ENCODE measurements at regions not wholly inside any gene's neighbourhood (a gene's known extent, or its start where the extent isn't known, plus 50 kb on each side); places are given as distances from the start of the nearest gene placed in this dataset.

DNA sequence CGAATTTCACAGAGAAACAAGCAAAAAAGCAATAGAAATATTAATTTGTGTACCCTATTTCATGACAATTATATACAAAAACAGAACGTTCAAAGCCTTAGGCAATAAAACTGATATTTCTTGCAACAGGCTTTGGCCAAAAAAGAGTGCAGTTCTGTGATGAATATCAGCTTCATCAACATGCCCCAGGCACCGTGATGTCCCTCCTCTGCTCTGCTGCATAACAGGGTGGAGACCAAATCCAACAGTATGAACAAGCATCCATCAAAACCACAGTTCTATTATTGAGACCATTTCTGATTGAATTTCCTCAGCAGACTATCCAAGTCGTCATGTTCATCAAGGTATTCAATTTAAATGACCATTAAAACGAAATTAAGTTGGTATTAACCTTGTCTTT, 722.6 kb upstream of the NRSN1 start:
- H3K27me3 ChIP-seq (ENCODE audit: control insufficient read depth, low read length): no peaks in the 10 kb centered on the region
- no peaks in the 10 kb centered on the region for H3K36me3 ChIP-seq (ENCODE audit: control insufficient read depth, low read length)
- TF ChIP-seq, protein P1, sequence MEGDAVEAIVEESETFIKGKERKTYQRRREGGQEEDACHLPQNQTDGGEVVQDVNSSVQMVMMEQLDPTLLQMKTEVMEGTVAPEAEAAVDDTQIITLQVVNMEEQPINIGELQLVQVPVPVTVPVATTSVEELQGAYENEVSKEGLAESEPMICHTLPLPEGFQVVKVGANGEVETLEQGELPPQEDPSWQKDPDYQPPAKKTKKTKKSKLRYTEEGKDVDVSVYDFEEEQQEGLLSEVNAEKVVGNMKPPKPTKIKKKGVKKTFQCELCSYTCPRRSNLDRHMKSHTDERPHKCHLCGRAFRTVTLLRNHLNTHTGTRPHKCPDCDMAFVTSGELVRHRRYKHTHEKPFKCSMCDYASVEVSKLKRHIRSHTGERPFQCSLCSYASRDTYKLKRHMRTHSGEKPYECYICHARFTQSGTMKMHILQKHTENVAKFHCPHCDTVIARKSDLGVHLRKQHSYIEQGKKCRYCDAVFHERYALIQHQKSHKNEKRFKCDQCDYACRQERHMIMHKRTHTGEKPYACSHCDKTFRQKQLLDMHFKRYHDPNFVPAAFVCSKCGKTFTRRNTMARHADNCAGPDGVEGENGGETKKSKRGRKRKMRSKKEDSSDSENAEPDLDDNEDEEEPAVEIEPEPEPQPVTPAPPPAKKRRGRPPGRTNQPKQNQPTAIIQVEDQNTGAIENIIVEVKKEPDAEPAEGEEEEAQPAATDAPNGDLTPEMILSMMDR (IDR thresholded peaks at IDR 0.05; ENCODE audit: low read depth, low read length, poor library complexity, severe bottlenecking): no peak
- no peak for TF ChIP-seq EZH2phosphoT487 (IDR thresholded peaks at IDR 0.05; ENCODE audit: borderline replicate concordance, low read length)
- H3K9me3 ChIP-seq (ENCODE audit: control insufficient read depth, insufficient read depth, low read length): 0 out of 2 replicates have a peak, but pooled peaks cover 3% of the 10 kb centered on the region
- no peak overlapping the region for H3K4me2 ChIP-seq (ENCODE audit: low read length)
- no peak overlapping the region for H3K4me3 ChIP-seq (ENCODE audit: low read length)
- H3K4me1 ChIP-seq (ENCODE audit: control insufficient read depth, low read length): no peaks in the 10 kb centered on the region
- no peaks in the 10 kb centered on the region for H3K79me2 ChIP-seq (ENCODE audit: control insufficient read depth, low read length)
- no peak overlapping the region for H3K27ac ChIP-seq (ENCODE audit: low read depth, low read length)
- H3F3A ChIP-seq (ENCODE audit: control insufficient read depth, insufficient read depth): no peaks in the 10 kb centered on the region
- H4K20me1 ChIP-seq (ENCODE audit: control insufficient read depth, insufficient read depth, low read depth, low read length): no peaks in the 10 kb centered on the region
- H3K9me2 ChIP-seq (replicated peaks; ENCODE audit: control insufficient read depth, low read length): no peaks in the 10 kb centered on the region

DNA sequence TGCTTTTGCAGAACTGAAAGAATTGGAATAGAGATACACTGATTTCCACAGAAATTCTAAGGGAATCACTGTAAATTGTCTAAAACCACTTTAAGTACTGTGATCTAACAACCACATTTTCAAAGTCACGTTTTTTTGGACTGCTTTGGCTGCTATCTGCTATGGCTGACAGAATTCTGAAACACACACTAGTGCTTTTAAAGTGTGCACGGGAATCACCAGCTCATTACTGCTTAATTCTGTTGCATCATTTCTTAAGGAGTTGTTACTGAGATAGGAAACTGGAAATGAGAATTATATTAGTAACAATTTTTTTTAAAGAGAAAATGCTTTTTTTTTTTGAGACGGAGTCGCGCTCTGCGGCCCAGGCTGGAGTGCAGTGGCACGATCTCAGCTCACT, 716.5 kb upstream of the NRSN1 start:
- Histone ChIP-seq H4K20me1 (ENCODE audit: control insufficient read depth, insufficient read depth, low read depth, low read length) (no peaks in the 10 kb centered on the region), H3K9me2 (replicated peaks; ENCODE audit: control insufficient read depth, low read length) (no peaks in the 10 kb centered on the region), H3K79me2 (ENCODE audit: control insufficient read depth, low read length) (no peaks in the 10 kb centered on the region), H3K27me3 (ENCODE audit: control insufficient read depth, low read length) (no peaks in the 10 kb centered on the region), H3K36me3 (ENCODE audit: control insufficient read depth, low read length) (no peaks in the 10 kb centered on the region), H3F3A (ENCODE audit: control insufficient read depth, insufficient read depth) (no peaks in the 10 kb centered on the region), H3K27ac (ENCODE audit: low read depth, low read length) (no peak overlapping the region), H3K4me1 (ENCODE audit: control insufficient read depth, low read length) (no peaks in the 10 kb centered on the region), H3K9me3 (ENCODE audit: control insufficient read depth, insufficient read depth, low read length) (no peaks in the 10 kb centered on the region), H3K4me2 (ENCODE audit: low read length) (no peak overlapping the region), H3K4me3 (ENCODE audit: low read length) (no peak overlapping the region)
- TF ChIP-seq EZH2phosphoT487 (IDR thresholded peaks at IDR 0.05; ENCODE audit: borderline replicate concordance, low read length): no peak
- TF ChIP-seq, protein P1 (IDR thresholded peaks at IDR 0.05; ENCODE audit: low read depth, low read length, poor library complexity, severe bottlenecking): no peak

DNA sequence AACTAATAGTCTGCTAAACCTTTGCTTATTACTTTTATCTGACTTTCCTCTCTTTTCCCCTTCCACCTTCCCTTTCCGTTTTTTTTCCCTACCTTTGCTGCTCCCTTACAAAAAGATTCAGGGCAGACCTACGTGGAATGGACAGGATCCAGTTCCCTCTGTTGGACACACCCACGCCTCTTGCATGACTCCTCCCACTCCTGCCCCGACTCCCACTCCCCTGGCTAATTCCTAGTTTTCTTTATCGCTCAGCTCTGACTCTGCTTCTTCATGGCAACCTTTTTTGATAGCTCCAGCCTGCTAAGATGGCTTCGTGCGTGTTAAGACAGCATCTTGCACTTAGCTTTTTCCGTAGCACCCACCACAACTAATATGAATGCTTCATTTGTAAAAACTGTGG, 715.6 kb upstream of the NRSN1 start:
- Histone ChIP-seq H3K9me3 (ENCODE audit: control insufficient read depth, insufficient read depth, low read length) (no peaks in the 10 kb centered on the region), H3K9me2 (replicated peaks; ENCODE audit: control insufficient read depth, low read length) (no peaks in the 10 kb centered on the region), H3K27me3 (ENCODE audit: control insufficient read depth, low read length) (no peaks in the 10 kb centered on the region), H3K4me2 (ENCODE audit: low read length) (no peak overlapping the region), H3K27ac (ENCODE audit: low read depth, low read length) (no peak overlapping the region), H3K79me2 (ENCODE audit: control insufficient read depth, low read length) (no peaks in the 10 kb centered on the region), H3K4me1 (ENCODE audit: control insufficient read depth, low read length) (no peaks in the 10 kb centered on the region), H3K36me3 (ENCODE audit: control insufficient read depth, low read length) (no peaks in the 10 kb centered on the region), H3K4me3 (ENCODE audit: low read length) (no peak overlapping the region), H4K20me1 (ENCODE audit: control insufficient read depth, insufficient read depth, low read depth, low read length) (no peaks in the 10 kb centered on the region), H3F3A (ENCODE audit: control insufficient read depth, insufficient read depth) (no peaks in the 10 kb centered on the region)
- TF ChIP-seq EZH2phosphoT487 (IDR thresholded peaks at IDR 0.05; ENCODE audit: borderline replicate concordance, low read length): no peak
- TF ChIP-seq, protein P1 (IDR thresholded peaks at IDR 0.05; ENCODE audit: low read depth, low read length, poor library complexity, severe bottlenecking): no peak

DNA sequence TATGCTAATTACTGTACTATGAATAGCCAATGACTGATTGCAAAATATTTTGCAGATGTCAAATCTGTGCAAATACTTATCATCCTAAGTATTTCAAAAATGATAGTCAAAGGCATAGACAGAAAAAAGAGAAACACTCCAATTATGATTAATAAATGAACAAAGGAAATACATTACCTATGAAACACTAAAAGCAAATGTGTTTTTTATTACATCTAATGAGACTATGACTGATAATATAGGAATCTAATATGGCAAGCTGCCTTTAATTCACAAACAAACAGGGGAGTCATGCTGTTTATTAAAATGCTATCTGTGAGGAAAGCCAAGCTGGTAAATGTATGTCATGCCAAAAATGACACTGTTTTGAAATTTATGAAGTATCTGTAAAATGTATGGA, 713.2 kb upstream of the NRSN1 start:
- no peak for TF ChIP-seq EZH2phosphoT487 (IDR thresholded peaks at IDR 0.05; ENCODE audit: borderline replicate concordance, low read length)
- TF ChIP-seq, protein P1 (IDR thresholded peaks at IDR 0.05; ENCODE audit: low read depth, low read length, poor library complexity, severe bottlenecking): no peak
- H3K4me1 ChIP-seq (ENCODE audit: control insufficient read depth, low read length): no peaks in the 10 kb centered on the region
- no peaks in the 10 kb centered on the region for H3K79me2 ChIP-seq (ENCODE audit: control insufficient read depth, low read length)
- no peaks in the 10 kb centered on the region for H3F3A ChIP-seq (ENCODE audit: control insufficient read depth, insufficient read depth)
- H3K27ac ChIP-seq (ENCODE audit: low read depth, low read length): no peak overlapping the region
- H3K36me3 ChIP-seq (ENCODE audit: control insufficient read depth, low read length): no peaks in the 10 kb centered on the region
- H4K20me1 ChIP-seq (ENCODE audit: control insufficient read depth, insufficient read depth, low read depth, low read length): no peaks in the 10 kb centered on the region
- H3K27me3 ChIP-seq (ENCODE audit: control insufficient read depth, low read length): no peaks in the 10 kb centered on the region
- H3K4me2 ChIP-seq (ENCODE audit: low read length): no peak overlapping the region
- H3K9me3 ChIP-seq (ENCODE audit: control insufficient read depth, insufficient read depth, low read length): no peaks in the 10 kb centered on the region
- no peaks in the 10 kb centered on the region for H3K9me2 ChIP-seq (replicated peaks; ENCODE audit: control insufficient read depth, low read length)
- H3K4me3 ChIP-seq (ENCODE audit: low read length): no peak overlapping the region

Measured in DOHH2 (cell line).